ENCODE measurements at regions not wholly inside any gene's neighbourhood (a gene's known extent, or its start where the extent isn't known, plus 50 kb on each side); places are given as distances from the start of the nearest gene placed in this dataset.

- no peak for DNase-seq (ENCODE audit: low read depth, low spot score)
These were observed 1653.0 kb upstream of the MIR17HG start for GRCh38 chr13:89694451-89694850.

DNA sequence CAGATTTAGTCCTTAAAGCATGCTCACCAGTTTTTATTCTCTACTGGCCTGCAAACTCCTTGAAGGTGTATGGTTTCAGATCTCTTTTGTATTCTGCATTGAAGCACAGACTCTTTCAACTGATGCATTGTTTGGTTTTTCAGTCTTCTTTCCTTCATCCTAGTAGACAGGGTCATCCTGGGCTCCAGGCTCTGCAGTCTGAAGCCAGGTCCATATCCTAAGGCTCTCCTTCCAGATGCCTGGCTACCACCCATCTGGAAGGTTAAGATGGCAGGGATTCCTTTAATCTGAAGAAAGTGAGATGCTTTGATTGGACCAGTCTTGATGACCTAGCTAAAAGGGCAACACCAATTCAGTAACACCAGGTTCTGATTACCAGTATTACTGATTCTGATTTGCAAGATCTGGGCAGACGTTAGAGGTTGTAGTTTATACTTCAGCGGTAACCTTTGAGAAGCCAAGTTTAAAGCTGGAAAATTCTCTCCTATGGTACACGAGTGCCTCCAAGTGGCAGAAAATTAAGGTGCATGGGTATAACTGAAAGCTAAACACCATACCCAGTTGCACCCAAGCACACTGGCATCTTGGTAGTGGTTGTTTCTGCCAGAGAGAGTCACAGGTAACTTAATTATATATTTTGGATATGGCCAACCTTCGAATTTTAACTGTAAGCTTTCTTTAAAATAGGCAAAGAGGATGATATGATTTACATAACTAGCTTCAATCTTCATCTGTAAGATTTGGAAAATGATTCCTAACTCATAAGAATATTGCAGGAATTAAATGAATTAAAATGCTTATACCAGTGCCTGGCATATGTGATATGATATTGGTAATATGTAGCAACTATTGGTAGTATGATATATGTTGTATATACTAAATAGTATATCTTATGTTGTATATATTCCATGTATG is 1651.9 kb upstream of the MIR17HG start:
- DNase-seq (ENCODE audit: low read depth, low spot score) = no peak

DNA sequence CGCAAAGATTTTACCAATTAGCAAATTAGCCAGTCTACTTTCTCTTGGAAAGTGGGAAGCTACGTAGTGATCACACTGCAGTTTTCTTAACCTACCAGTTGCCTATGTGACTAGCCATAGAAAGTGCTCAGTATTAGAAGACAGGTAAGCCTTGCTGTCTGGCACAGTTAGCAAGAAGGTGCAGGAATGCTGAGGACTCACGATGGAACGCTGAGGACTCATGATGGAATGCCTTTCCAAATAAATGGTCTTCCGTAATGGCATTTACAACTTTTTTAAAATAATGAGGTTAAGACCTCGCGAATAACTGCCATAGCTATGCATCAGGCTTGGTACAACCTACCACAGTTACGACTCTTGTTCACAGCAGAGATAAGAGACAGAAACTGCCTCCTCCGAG is 1645.6 kb upstream of the MIR17HG start:
- DNase-seq (ENCODE audit: low read depth, low spot score) = no peak

DNA sequence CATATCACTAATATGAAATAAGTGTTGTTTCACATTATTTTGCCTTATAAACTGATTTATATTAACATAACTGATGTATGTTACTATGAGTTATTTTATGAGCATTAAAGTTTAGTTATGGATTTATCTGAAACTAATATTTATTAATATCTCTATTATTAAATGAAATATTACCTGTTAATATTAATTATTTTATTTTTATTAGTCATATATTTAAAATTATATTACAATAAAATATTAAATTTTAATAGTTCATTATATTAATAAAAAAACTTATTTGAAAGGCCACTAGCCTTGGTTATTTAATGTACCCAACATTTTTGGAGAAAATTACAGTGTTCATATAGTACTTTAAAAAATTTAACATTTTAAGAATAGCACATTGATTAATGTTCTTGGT is 1643.4 kb upstream of the MIR17HG start:
- no peak for DNase-seq (ENCODE audit: low read depth, low spot score)

DNA sequence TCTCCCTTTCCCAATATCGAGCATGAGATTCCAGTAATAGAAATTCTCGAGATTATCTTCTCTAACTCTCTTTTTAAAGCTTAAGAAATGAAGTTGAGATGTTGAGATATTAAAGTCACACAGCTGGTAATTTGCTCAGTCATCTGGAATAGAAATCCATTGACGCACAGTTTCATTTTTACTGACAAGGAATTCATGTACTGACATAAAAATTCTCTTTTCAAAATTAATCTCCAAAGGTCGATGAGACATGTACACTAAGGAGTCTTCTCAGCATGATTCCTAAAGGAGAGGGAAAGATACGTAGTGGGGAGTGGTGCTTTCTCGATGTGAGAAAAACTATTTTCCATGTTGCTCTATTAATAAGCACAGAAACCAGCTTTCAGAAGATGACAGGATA is 1639.5 kb upstream of the MIR17HG start:
- DNase-seq (ENCODE audit: low read depth, low spot score) = no peak

DNA sequence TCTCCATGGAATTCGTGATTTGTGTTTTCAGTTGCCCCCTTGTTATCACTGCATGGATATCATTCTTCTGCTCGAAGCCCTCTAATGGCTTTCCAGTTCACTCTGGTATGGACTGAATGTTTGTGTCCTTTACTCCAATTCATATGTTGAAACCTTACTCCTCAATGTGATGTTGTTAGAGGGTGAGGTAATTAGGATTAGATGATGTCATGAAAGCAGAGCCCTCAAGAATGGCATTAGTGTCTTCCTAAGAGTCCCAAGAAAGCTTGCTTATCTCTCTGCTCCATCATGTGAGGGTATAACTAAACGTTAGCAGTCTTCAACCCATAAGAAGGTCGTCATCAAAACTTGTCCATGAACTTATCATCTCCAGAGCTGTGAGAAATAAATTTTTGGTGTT is 1626.3 kb upstream of the MIR17HG start:
- no peak for DNase-seq (ENCODE audit: low read depth, low spot score)

DNA sequence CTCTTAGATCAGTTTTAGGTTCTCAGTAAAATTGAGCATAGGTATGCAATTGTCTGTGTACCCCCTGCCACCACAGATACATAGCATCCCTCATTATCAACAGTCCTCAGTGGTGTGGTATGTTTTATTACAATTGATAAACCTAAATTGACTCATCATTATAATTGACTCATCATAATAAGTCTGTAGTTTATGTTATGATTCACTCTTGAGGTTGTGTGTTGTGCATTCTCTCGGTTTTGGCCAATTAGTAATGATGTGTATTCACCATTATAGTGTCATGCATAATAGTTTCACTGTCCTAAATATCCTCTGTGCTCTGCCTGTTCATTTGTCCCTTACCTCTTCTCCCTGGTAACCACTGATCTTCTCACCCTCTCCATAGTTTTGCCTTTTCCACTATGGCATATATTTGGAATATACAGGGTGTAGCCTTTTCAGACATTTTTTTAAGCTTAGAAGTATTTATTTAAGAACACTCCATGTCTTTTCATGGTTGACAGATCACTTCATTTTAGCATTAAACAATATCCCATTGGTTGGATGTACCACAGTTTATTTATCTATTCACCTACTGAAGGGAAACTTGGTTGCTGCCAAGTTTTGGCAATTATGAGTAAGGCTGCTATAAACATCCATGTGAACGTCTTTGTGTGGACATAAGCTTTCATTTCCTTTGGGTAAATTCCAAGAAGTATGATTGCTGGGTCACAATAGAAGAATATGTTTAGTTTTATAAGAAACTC is 1620.6 kb upstream of the MIR17HG start:
- no peak for DNase-seq (ENCODE audit: low read depth, low spot score)

GRCh38 chr13:89733829-89734228 is 1613.7 kb upstream of the MIR17HG start:
- DNase-seq (ENCODE audit: low read depth, low spot score) = no peak

DNA sequence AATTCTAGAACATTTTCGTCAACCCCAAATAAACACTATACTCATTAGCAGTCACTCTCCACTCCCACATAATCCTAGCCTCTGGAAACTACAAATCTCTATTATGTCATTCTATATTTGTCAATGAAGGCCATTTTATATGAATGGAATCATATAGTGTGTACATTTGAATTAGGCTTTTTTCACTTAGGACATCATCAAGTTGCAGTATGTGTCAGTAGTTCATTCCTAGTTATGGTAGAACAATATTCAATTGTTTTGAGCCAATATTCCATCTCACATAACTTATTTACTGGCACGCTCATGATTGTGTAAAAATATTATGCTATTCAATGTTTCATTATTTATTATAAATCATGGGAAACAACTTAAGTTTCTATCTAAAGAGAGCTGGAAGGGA is 1610.4 kb upstream of the MIR17HG start:
- no peak for DNase-seq (ENCODE audit: low read depth, low spot score)

DNA sequence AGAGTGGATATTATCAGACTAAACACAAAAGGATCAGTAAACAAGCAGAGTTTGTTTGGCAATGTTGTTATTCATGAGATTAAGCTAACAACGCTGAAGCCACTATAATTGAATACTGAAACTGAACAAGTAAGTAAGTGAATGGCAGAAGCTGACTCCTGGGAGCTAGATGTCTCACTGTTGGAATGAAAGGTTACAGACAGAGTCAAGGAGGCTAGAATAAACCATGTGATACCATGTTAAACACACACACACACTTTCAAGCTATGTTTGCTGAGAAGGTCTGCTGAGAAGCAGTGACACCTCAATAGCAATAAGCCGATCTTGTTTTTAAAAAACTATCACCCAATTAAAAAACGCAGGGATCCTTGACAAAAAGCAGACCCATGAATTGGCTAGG is 1609.4 kb upstream of the MIR17HG start:
- no peak for DNase-seq (ENCODE audit: low read depth, low spot score)

- no peak for DNase-seq (ENCODE audit: low read depth, low spot score)
These were observed 1606.3 kb upstream of the MIR17HG start for GRCh38 chr13:89740994-89741685.

DNA sequence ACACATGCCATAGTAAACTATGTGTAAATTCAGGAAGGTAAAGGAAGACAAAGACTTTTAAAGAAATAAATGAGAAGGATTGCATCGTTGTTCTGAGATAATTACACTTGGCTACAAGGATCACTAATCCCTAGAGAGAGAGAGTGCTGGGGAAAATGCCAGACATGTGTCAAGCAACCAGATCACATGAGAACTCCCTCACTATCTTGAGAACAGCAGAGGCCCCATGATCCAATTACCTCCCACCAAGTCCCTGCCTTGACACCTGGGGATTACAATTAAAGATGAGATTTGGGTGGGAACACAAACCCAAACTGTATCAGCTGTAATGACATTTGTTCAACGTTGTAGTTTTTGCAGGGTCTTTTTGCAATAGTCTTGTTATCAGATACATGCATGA is 1600.9 kb upstream of the MIR17HG start:
- DNase-seq (ENCODE audit: low read depth, low spot score) = no peak

GRCh38 chr13:89748716-89749115 is 1598.8 kb upstream of the MIR17HG start:
- DNase-seq (ENCODE audit: low read depth, low spot score) = no peak

DNA sequence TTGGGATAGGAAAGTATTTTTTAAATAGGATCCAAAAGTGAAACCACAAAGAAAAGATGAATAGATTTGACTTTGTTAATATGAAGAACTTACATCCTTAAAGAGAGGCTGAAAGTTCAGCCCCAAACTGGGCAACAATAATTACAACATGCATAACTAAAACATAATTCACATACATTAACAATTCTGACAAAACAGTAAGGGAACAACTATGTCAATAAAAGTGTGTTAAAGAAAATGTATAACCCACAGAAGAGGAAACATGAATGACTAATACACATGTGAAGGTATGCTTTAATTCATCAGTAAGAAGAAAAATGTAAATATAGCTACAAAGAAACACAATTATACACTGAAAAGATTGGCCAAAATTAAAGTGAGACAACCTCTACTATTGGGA is 1597.6 kb upstream of the MIR17HG start:
- no peak for DNase-seq (ENCODE audit: low read depth, low spot score)

DNA sequence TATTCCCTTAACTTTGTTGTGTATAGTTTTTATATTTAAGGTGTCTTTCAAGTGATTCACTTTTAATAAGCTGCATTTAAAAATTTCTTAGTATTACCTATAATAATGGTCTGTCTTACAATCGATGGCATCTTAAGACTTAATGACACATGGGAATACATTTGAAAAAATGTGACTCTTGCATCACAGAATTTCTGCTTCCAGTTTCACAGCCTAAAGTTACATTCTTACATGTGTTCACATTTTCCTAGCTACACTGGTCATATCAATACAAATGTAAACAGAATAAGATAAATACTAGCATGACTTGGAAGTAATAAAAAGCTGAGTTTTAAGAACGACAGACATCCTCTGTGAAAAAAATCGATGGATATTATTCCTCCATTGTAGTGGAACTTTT is 1597.1 kb upstream of the MIR17HG start:
- no peak for DNase-seq (ENCODE audit: low read depth, low spot score)

DNA sequence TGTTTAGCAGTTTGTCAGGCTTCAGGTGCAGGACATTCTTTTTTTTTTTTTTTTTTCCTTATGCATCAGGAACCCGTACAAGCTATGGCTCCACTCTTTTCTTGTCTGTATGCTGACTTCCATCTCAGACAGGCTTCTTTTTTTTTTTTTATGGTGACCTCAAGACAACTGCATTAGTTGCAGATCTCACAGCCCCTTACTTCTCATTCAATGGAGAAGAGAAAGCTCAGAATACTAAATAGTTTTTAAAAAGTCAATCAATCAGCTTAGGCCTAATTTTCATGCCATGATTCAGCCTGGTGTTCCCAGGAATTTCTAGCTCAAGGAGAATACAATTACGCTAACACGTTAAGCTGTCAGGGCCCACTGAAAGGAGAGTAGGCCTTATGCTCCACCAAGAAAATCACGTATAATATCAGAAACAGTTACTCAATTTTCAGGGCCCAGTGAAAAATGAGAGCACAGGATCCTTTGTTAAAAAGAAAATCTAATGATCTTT is 1596.0 kb upstream of the MIR17HG start:
- no peak for DNase-seq (ENCODE audit: low read depth, low spot score)

- no peak for DNase-seq (ENCODE audit: low read depth, low spot score)
These were observed 1595.1 kb upstream of the MIR17HG start for GRCh38 chr13:89752394-89752793.

- no peak for DNase-seq (ENCODE audit: low read depth, low spot score)
These were observed 1591.6 kb upstream of the MIR17HG start for GRCh38 chr13:89755729-89756492.

DNA sequence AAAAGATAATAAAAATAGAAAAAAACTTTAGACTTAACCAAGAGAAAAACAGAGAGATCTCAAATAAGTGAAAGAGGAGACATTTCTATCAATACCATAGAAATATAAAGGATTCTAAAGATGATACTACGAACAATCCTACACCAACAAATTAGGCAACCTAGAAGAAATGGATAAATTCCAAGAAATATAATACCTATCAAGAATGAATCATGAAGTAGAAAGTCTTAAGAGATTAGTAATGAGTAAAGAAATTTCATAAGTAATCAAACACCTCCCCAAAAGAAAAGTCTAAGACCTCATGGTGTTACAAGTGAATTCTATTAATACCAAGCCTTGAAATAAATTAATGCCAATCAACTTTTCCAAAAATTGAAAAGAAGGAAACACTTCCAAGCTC is 1584.5 kb upstream of the MIR17HG start:
- DNase-seq (ENCODE audit: low read depth, low spot score) = no peak

DNA sequence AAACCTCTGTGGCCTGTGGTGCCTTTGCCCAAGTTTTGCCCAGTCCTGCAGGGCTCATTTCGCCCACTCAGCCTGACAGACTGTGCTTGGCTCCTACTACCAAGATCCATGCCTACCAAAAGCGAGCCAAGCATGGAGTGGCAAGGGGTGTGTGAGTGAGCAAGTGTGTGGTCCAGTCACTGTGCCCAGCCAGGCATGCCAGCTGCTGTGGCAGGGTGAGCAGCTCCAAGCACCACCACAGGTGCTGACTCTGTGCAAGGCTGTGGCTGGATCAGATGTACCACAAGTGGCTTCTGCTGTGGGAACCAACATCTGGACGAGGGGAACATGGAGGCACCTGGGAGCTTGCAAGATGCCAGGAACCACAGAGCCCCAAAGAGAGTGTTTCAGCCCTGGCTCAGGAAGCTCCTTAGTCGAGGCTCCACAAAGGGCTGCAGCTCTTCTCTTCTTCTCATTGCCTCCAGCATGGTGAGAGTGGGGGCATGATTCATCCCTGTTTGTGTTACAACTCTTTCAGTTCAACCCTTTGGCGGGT is 1564.2 kb upstream of the MIR17HG start:
- no peak for DNase-seq (ENCODE audit: low read depth, low spot score)

Data from pulmonary artery endothelial cell (primary cell).